H9 (cell line): ENCODE measurements at regions not wholly inside any gene's neighbourhood (a gene's known extent, or its start where the extent isn't known, plus 50 kb on each side); places are given as distances from the start of the nearest gene placed in this dataset.

Experiments
- DNase-seq: peaks from one replicate; pipeline ENCODE4 v3.0.0-alpha.2; 2017
- H2AFZ ChIP-seq: one replicate; pipeline ENCODE4 v1.6.1; 2013; ENCODE audit warnings: mild to moderate bottlenecking, low read length, control low read depth, moderate library complexity
- H2AK5ac ChIP-seq: 2 replicates; pipeline ENCODE4 v1.6.1; 2013; ENCODE audit warnings: low read length, control low read depth, mixed read lengths; ENCODE audit not compliant: insufficient read length
- H2BK120ac ChIP-seq: one replicate; pipeline ENCODE4 v1.6.1; 2013; ENCODE audit warnings: low read depth, mild to moderate bottlenecking, low read length, control low read depth, inconsistent platforms; ENCODE audit not compliant: poor library complexity, severe bottlenecking
- H2BK12ac ChIP-seq: 2 replicates; pipeline ENCODE4 v1.6.1; 2013; ENCODE audit warnings: low read length, control low read depth, mixed read lengths, low read depth; ENCODE audit not compliant: insufficient read length
- H2BK15ac ChIP-seq: 2 replicates; pipeline ENCODE4 v1.6.1; 2013; ENCODE audit warnings: low read depth, low read length, control low read depth
- H2BK20ac ChIP-seq: one replicate; pipeline ENCODE4 v1.6.1; 2013; ENCODE audit warnings: low read depth, mild to moderate bottlenecking, low read length, control low read depth, inconsistent platforms; ENCODE audit not compliant: poor library complexity, severe bottlenecking
- H2BK5ac ChIP-seq: 2 replicates; pipeline ENCODE4 v1.6.1; 2013; ENCODE audit warnings: low read length, control low read depth, mixed read lengths; ENCODE audit not compliant: insufficient read length
- H3K14ac ChIP-seq: 2 replicates; pipeline ENCODE4 v1.6.1; 2013; ENCODE audit warnings: low read length, control low read depth; ENCODE audit not compliant: insufficient read depth
- H3K18ac ChIP-seq: 2 replicates; pipeline ENCODE4 v1.6.1; 2013; ENCODE audit warnings: low read depth, mild to moderate bottlenecking, mixed read lengths, low read length, control low read depth; ENCODE audit not compliant: insufficient read length
- H3K23ac ChIP-seq: 2 replicates; pipeline ENCODE4 v1.6.1; 2013; ENCODE audit warnings: low read length, control low read depth, mixed read lengths, low read depth; ENCODE audit not compliant: insufficient read length
- H3K23me2 ChIP-seq: 2 replicates; pipeline ENCODE4 v1.6.1; 2013; ENCODE audit warnings: low read depth, mild to moderate bottlenecking, mixed read lengths, low read length, control low read depth; ENCODE audit not compliant: insufficient read length, poor library complexity, severe bottlenecking
- H3K27ac ChIP-seq: 2 replicates; pipeline ENCODE4 v1.5.1; 2013; ENCODE audit warnings: low read length, control low read depth, mixed read lengths, low read depth; ENCODE audit not compliant: insufficient read length
- H3K27me3 ChIP-seq: 2 replicates; pipeline ENCODE4 v1.6.1; 2013; ENCODE audit warnings: low read length, control low read depth, inconsistent platforms; ENCODE audit not compliant: insufficient read depth
- H3K4ac ChIP-seq: 2 replicates; pipeline ENCODE4 v1.6.1; 2013; ENCODE audit warnings: low read depth, mild to moderate bottlenecking, control low read depth, inconsistent platforms, low read length, moderate library complexity
- H3K4me1 ChIP-seq: 2 replicates; pipeline ENCODE4 v1.6.1; 2013; ENCODE audit warnings: low read length, control low read depth, inconsistent platforms; ENCODE audit not compliant: insufficient read depth
- H3K4me2 ChIP-seq: 2 replicates; pipeline ENCODE4 v1.6.1; 2013; ENCODE audit warnings: low read length, control low read depth, mixed read lengths; ENCODE audit not compliant: insufficient read length, insufficient read depth
- H3K56ac ChIP-seq: 2 replicates; pipeline ENCODE4 v1.6.1; 2013; ENCODE audit warnings: low read depth, mild to moderate bottlenecking, mixed read lengths, low read length, control low read depth; ENCODE audit not compliant: insufficient read length
- H3K79me1 ChIP-seq: 2 replicates; pipeline ENCODE4 v1.6.1; 2013; ENCODE audit warnings: low read depth, mild to moderate bottlenecking, moderate library complexity, low read length, control low read depth, inconsistent platforms; ENCODE audit not compliant: insufficient read depth, poor library complexity, severe bottlenecking
- H3K79me2 ChIP-seq: 2 replicates; pipeline ENCODE4 v1.6.1; 2013; ENCODE audit warnings: low read length, control low read depth, inconsistent platforms; ENCODE audit not compliant: insufficient read depth
- H3K9ac ChIP-seq: 2 replicates; pipeline ENCODE4 v1.6.1; 2013; ENCODE audit warnings: low read length, control low read depth, mixed read lengths; ENCODE audit not compliant: insufficient read length; ENCODE audit errors: extremely low read depth
- H3K9me3 ChIP-seq: one replicate; pipeline ENCODE4 v1.6.1; 2013; ENCODE audit warnings: low read depth, low read length, inconsistent platforms; ENCODE audit not compliant: control insufficient read depth
- H3T11ph ChIP-seq: one replicate; pipeline ENCODE4 v1.6.1; 2013; ENCODE audit warnings: mild to moderate bottlenecking, low read length, control low read depth, inconsistent platforms
- H4K20me1 ChIP-seq: one replicate; pipeline ENCODE4 v1.6.1; 2013; ENCODE audit not compliant: control insufficient read depth, insufficient read length, insufficient read depth
- H4K5ac ChIP-seq: 2 replicates; pipeline ENCODE4 v1.6.1; 2013; ENCODE audit warnings: low read depth, mild to moderate bottlenecking, mixed read lengths, low read length, control low read depth; ENCODE audit not compliant: insufficient read length
- H4K8ac ChIP-seq: replicated peaks from 2 replicates; pipeline ENCODE4 v1.6.1; 2013; ENCODE audit warnings: low read length, control low read depth, mixed read lengths, low read depth; ENCODE audit not compliant: insufficient read length
- H4K91ac ChIP-seq: 2 replicates; pipeline ENCODE4 v1.6.1; 2013; ENCODE audit warnings: low read depth, mild to moderate bottlenecking, moderate library complexity, mixed read lengths, low read length, control low read depth; ENCODE audit not compliant: insufficient read length
- H3K27ac Mint-ChIP-seq, 3 experiments: 2 replicates in 2 of 3; 3 replicates in 1 of 3; pipeline ENCODE4 v1.8.0; 2020 to 2021; ENCODE audit warnings: mixed read lengths in 3 of 3, mild to moderate bottlenecking in 1 of 3, moderate library complexity in 1 of 3
- H3K27me3 Mint-ChIP-seq: 2 replicates; pipeline ENCODE4 v1.8.0; 2021; ENCODE audit warnings: low read depth, mild to moderate bottlenecking, moderate library complexity, mixed read lengths
- H3K36me3 Mint-ChIP-seq, 3 experiments: 2 replicates in 2 of 3; 3 replicates in 1 of 3; pipeline ENCODE4 v1.8.0; 2020 to 2021; ENCODE audit warnings: low read depth in 3 of 3, mixed read lengths in 3 of 3; ENCODE audit not compliant: insufficient read depth in 1 of 3
- H3K4me1 Mint-ChIP-seq, 2 experiments: 2 replicates each; pipeline ENCODE4 v1.8.0; 2020; ENCODE audit warnings: mixed read lengths in 2 of 2
- H3K4me3 Mint-ChIP-seq, 2 experiments: 2 replicates in 1 of 2; 3 replicates in 1 of 2; pipeline ENCODE4 v1.8.0; 2020 to 2021; ENCODE audit warnings: mild to moderate bottlenecking in 2 of 2, mixed read lengths in 2 of 2, moderate library complexity in 1 of 2
- H3K9me3 Mint-ChIP-seq, 2 experiments: 2 replicates in 1 of 2; 3 replicates in 1 of 2; pipeline ENCODE4 v1.8.0; 2020; ENCODE audit warnings: mild to moderate bottlenecking in 2 of 2, mixed read lengths in 2 of 2, moderate library complexity in 1 of 2
- WGBS: extraction: QIAGEN DNeasy Blood & Tissue Kit; methylation state at CpG from one replicate; pipeline ENCODE4 v1.1.7; 2013; ENCODE audit warnings: missing lambda C conversion rate, low lambda C conversion rate, mixed read lengths; ENCODE audit not compliant: insufficient read length; ENCODE audit errors: extremely low coverage; 5-methylcytosine and 5-hydroxymethylcytosine counted together
- TF ChIP-seq, protein P1 (sequence below): fragments of 200-600 bp; sonication (generic); conservative IDR thresholded peaks from 3 replicates; pipeline ENCODE4 v1.8.0; 2021; ENCODE audit warnings: antibody characterized with exemption, mild to moderate bottlenecking

DNA sequence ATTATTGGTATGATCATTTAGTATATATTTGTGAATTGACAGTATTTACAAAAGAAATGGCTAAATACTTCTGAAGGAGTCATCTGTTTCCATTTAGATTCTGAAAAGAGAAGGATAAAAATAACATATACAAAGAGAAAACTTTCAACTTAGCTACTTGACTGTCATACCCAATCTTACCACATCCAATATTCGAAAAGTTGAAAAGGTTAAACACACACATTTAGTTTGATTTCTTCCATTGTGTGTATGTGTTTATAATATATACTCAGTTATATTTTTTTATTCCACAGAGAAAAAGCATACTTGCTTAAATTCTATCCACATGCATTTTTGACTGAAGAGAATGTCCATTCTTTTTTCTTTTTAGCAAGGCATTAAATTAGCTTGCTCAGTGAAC, 470.7 kb downstream of the TFEC start:
- H3K27me3 Mint-ChIP-seq: no peaks in the 10 kb centered on the region
- Histone ChIP-seq H3T11ph (no peak overlapping the region), H3K9me3 (no peaks in the 10 kb centered on the region), H4K8ac (no peak overlapping the region), H4K20me1 (no peaks in the 10 kb centered on the region), H3K56ac (no peak overlapping the region), H2BK5ac (no peak overlapping the region), H3K4ac (no peak overlapping the region), H3K27ac (no peak overlapping the region), H2AFZ (no peak overlapping the region), H3K27me3 (no peaks in the 10 kb centered on the region), H3K4me2 (no peak overlapping the region), H3K79me1 (no peaks in the 10 kb centered on the region), H3K14ac (no peak overlapping the region), H4K91ac (no peak overlapping the region), H2BK120ac (no peak overlapping the region), H3K4me1 (no peaks in the 10 kb centered on the region), H2BK12ac (no peak overlapping the region), H3K9ac (no peak overlapping the region), H3K18ac (no peak overlapping the region), H2BK15ac (no peak overlapping the region), H4K5ac (no peak overlapping the region), H3K23me2 (no peaks in the 10 kb centered on the region), H2BK20ac (no peak overlapping the region), H2AK5ac (no peak overlapping the region), H3K79me2 (no peaks in the 10 kb centered on the region), H3K23ac (no peak overlapping the region)
- no peaks in the 10 kb centered on the region for H3K4me1 Mint-ChIP-seq
- DNase-seq: no peak
- H3K4me3 Mint-ChIP-seq: no peak overlapping the region
- H3K27ac Mint-ChIP-seq: no peak overlapping the region
- peaks cover 0 to 3% of the 10 kb centered on the region in 2 experiments; a peak in 1 of 5 replicates for H3K9me3 Mint-ChIP-seq
- TF ChIP-seq, protein P1, sequence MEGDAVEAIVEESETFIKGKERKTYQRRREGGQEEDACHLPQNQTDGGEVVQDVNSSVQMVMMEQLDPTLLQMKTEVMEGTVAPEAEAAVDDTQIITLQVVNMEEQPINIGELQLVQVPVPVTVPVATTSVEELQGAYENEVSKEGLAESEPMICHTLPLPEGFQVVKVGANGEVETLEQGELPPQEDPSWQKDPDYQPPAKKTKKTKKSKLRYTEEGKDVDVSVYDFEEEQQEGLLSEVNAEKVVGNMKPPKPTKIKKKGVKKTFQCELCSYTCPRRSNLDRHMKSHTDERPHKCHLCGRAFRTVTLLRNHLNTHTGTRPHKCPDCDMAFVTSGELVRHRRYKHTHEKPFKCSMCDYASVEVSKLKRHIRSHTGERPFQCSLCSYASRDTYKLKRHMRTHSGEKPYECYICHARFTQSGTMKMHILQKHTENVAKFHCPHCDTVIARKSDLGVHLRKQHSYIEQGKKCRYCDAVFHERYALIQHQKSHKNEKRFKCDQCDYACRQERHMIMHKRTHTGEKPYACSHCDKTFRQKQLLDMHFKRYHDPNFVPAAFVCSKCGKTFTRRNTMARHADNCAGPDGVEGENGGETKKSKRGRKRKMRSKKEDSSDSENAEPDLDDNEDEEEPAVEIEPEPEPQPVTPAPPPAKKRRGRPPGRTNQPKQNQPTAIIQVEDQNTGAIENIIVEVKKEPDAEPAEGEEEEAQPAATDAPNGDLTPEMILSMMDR: no peak
- H3K36me3 Mint-ChIP-seq: no peaks in the 10 kb centered on the region
- WGBS: no CpG with 5 or more reads among the region's 1 CpG
